Fibroblast of lung (primary cell): ENCODE measurements at regions not wholly inside any gene's neighbourhood (a gene's known extent, or its start where the extent isn't known, plus 50 kb on each side); places are given as distances from the start of the nearest gene placed in this dataset.

Experiments used
- EZH2 ChIP-seq: IDR thresholded peaks from 2 replicates; pipeline ENCODE4 v1.5.1; 2012; ENCODE audit warnings: low read length, control low read depth, mild to moderate bottlenecking; ENCODE audit errors: missing control alignments
- TF ChIP-seq, protein P1 (sequence below), 2 donors: IDR thresholded peaks in 1 of 2; conservative IDR thresholded peaks in 1 of 2; 1 replicate in 1 of 2; 2 replicates in 1 of 2; pipeline ENCODE4 v1.5.1; 2011 to 2012; ENCODE audit warnings: low read length in 2 of 2, control low read depth in 1 of 2, inconsistent platforms in 1 of 2, low read depth in 1 of 2, mild to moderate bottlenecking in 1 of 2

GRCh38 chr14:71752111-71752738, 180.0 kb upstream of the RGS6 start:
- TF ChIP-seq, protein P1, sequence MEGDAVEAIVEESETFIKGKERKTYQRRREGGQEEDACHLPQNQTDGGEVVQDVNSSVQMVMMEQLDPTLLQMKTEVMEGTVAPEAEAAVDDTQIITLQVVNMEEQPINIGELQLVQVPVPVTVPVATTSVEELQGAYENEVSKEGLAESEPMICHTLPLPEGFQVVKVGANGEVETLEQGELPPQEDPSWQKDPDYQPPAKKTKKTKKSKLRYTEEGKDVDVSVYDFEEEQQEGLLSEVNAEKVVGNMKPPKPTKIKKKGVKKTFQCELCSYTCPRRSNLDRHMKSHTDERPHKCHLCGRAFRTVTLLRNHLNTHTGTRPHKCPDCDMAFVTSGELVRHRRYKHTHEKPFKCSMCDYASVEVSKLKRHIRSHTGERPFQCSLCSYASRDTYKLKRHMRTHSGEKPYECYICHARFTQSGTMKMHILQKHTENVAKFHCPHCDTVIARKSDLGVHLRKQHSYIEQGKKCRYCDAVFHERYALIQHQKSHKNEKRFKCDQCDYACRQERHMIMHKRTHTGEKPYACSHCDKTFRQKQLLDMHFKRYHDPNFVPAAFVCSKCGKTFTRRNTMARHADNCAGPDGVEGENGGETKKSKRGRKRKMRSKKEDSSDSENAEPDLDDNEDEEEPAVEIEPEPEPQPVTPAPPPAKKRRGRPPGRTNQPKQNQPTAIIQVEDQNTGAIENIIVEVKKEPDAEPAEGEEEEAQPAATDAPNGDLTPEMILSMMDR (conservative IDR thresholded peaks at IDR 0.05 in 1 of 2, IDR thresholded peaks at IDR 0.05 in 1 of 2; ENCODE audit: low read depth in 1 of 2, low read length in 2 of 2) = no peak
- TF ChIP-seq EZH2 = no peak
